Transverse colon (tissue), 4 donors: ENCODE measurements at regions not wholly inside any gene's neighbourhood (a gene's known extent, or its start where the extent isn't known, plus 50 kb on each side); places are given as distances from the start of the nearest gene placed in this dataset.

Source experiments
- DNase-seq: peaks from one replicate; pipeline ENCODE4 v3.0.0-alpha.2; 2019
- H3K27ac ChIP-seq, 4 donors: fragments of 200-600 bp; sonication (generic); 2 replicates each; pipeline ENCODE4 v1.5.1; 2016 to 2018; ENCODE audit warnings: inconsistent platforms in 4 of 4
- H3K27me3 ChIP-seq: fragments of 200-600 bp; sonication (generic); 2 replicates; pipeline ENCODE4 v1.5.1; 2017; ENCODE audit warnings: inconsistent platforms
- H3K36me3 ChIP-seq, 4 donors: fragments of 200-600 bp; sonication (generic); 2 replicates each; pipeline ENCODE4 v1.5.1; 2017 to 2019; ENCODE audit warnings: inconsistent platforms in 4 of 4
- H3K4me1 ChIP-seq, 4 donors: fragments of 200-600 bp; sonication (generic); 2 replicates each; pipeline ENCODE4 v1.5.1; 2017 to 2020; ENCODE audit warnings: inconsistent platforms in 4 of 4
- H3K4me3 ChIP-seq, 4 donors: fragments of 200-600 bp; sonication (generic); 1 replicate in 1 of 4; 2 replicates in 3 of 4; pipeline versions ENCODE4 v1.5.1 to v1.6.1; 2017 to 2019; ENCODE audit warnings: inconsistent platforms in 4 of 4
- H3K9me3 ChIP-seq, 2 donors: fragments of 200-600 bp; sonication (generic); 2 replicates each; pipeline ENCODE4 v1.5.1; 2017 to 2019; ENCODE audit warnings: inconsistent platforms in 2 of 2
- EP300 ChIP-seq: sonication (generic); formaldehyde crosslinking; IDR thresholded peaks from one replicate; pipeline ENCODE4 v1.6.1; 2017; ENCODE audit warnings: antibody characterized with exemption, low read depth
- POLR2A ChIP-seq: fragments of 450-650 bp; IDR thresholded peaks from one replicate; pipeline ENCODE4 v1.6.1; 2016; ENCODE audit warnings: antibody characterized with exemption, mild to moderate bottlenecking, moderate library complexity
- POLR2AphosphoS5 ChIP-seq, 3 donors: sonication (generic); formaldehyde crosslinking; IDR thresholded peaks; one replicate each; pipeline ENCODE4 v1.6.1; 2016; ENCODE audit warnings: antibody characterized with exemption in 3 of 3
- WGBS, 2 donors: methylation state at CpG; one replicate each; pipeline ENCODE4 v1.1.5; 2018; ENCODE audit warnings: low coverage in 1 of 2; 5-methylcytosine and 5-hydroxymethylcytosine counted together
- in situ Hi-C, 4 donors: fragments of 200-750 bp; cut with MboI; loops; one replicate each; pipeline versions ENCODE4 v1.15.0 to v1.15.1; 2017; ENCODE audit warnings: low sequenced_read_pairs in 3 of 4, low pct_ligation_motif_present in 1 of 4, low pct_unique_long_range_greater_than_20kb in 1 of 4
- intact Hi-C: fragments of 100-400 bp; cut with DNase I; formaldehyde crosslinking; loops from one replicate; pipeline ENCODE4 v1.15.1; 2023; ENCODE audit warnings: low total_unique reads
- TF ChIP-seq, protein P1 (sequence below), 5 experiments: fragments of 200-600 bp in 3 of 5; fragments of 450-650 bp in 2 of 5; sonication (generic) in 3 of 5; IDR thresholded peaks; 1 replicate in 2 of 5; 2 replicates in 3 of 5; pipeline ENCODE4 v1.5.1; 2016 to 2017; ENCODE audit warnings: antibody characterized with exemption in 5 of 5, inconsistent platforms in 3 of 5, mild to moderate bottlenecking in 2 of 5, moderate library complexity in 1 of 5

DNA sequence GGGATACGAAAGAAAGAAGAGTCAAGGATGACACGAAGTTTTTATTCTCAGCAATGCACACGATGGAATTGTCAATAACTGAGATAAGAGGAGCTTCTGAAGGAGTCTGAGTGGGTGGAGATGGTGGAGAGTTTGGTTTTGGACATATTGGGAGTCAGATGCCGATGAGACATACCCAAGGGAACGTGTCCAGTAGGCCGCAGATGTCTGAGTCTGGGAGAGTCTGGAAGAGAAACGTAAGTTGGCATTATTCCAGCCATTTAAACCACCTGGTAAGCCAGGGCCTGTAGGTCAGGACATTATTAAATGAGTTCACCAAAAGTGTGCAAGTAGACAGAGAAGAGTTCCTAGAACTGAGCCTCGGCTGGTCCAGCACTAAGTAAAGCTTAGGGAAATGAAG lies 478.3 kb upstream of the CDH5 start:
- no peaks in the 10 kb centered on the region for H3K4me1 ChIP-seq
- TF ChIP-seq EP300 (no peak), POLR2A (no peak), POLR2AphosphoS5 (IDR thresholded peaks at IDR 0.05) (no peak)
- TF ChIP-seq, protein P1, sequence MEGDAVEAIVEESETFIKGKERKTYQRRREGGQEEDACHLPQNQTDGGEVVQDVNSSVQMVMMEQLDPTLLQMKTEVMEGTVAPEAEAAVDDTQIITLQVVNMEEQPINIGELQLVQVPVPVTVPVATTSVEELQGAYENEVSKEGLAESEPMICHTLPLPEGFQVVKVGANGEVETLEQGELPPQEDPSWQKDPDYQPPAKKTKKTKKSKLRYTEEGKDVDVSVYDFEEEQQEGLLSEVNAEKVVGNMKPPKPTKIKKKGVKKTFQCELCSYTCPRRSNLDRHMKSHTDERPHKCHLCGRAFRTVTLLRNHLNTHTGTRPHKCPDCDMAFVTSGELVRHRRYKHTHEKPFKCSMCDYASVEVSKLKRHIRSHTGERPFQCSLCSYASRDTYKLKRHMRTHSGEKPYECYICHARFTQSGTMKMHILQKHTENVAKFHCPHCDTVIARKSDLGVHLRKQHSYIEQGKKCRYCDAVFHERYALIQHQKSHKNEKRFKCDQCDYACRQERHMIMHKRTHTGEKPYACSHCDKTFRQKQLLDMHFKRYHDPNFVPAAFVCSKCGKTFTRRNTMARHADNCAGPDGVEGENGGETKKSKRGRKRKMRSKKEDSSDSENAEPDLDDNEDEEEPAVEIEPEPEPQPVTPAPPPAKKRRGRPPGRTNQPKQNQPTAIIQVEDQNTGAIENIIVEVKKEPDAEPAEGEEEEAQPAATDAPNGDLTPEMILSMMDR (IDR thresholded peaks at IDR 0.05): no peak
- H3K27me3 ChIP-seq: no peaks in the 10 kb centered on the region
- no peak for DNase-seq
- in situ Hi-C loops: no loop called here
- H3K27ac ChIP-seq: no peak overlapping the region
- H3K4me3 ChIP-seq: no peak overlapping the region
- H3K36me3 ChIP-seq: no peaks in the 10 kb centered on the region
- intact Hi-C loops: no loop called here
- 71 to 77% methylated on average over 7 to 8 of the region's 8 CpGs for WGBS, 2 donors
- no peaks in the 10 kb centered on the region for H3K9me3 ChIP-seq

DNA sequence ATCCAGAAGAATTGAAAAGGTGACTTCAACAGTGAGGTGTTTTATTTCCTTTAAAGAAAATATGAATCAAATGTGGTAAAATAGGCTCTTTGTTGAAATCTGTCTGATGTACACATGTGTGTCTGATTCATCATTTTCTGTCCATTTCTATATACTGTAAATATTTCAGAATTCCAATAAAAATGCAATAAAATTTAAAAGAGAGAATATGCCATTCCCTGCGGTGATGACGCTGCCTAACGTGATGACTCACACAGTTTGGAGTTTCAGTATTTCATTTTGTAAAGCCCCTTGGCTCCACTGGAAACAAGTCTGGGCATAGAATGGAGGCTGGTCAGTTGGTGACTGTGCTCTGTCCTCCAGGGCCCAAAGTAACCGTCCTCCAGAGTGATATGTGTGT lies 482.5 kb upstream of the CDH5 start:
- in situ Hi-C loops (no loop called here), intact Hi-C loops (no loop called here)
- Histone ChIP-seq H3K27me3 (no peaks in the 10 kb centered on the region), H3K9me3 (no peaks in the 10 kb centered on the region), H3K4me1 (no peaks in the 10 kb centered on the region), H3K36me3 (no peaks in the 10 kb centered on the region), H3K27ac (no peak overlapping the region), H3K4me3 (no peak overlapping the region)
- TF ChIP-seq POLR2A: no peak
- no peak for TF ChIP-seq EP300
- TF ChIP-seq, protein P1 (IDR thresholded peaks at IDR 0.05): no peak
- no peak for TF ChIP-seq POLR2AphosphoS5 (IDR thresholded peaks at IDR 0.05)
- no peak for DNase-seq
- WGBS, 2 donors: 78 to 80% methylated on average over 3 to 4 of the region's 4 CpGs

DNA sequence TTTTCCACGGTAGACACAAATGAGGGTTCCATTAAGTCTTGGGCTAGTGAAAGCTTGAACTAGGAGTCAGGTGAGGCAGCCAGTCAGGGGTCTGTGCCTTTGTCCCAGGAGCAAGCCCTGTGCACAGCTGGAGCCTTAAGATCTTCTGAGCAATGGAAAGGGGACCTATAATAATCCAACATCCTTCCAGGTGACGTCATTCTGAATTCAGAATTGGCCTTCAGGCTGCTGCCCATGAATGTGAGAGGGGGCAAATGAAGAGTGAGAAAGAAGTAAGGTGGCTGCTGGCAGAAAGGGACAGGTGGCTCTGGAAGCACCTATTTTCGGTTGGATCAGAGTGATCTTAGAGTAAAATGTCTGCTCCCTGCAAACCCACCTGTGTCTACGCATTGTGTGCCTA lies 488.1 kb upstream of the CDH5 start:
- TF ChIP-seq, protein P1 (IDR thresholded peaks at IDR 0.05): no peak
- TF ChIP-seq POLR2A: no peak
- H3K27ac ChIP-seq: no peak overlapping the region
- no peaks in the 10 kb centered on the region for H3K9me3 ChIP-seq
- no peaks in the 10 kb centered on the region for H3K36me3 ChIP-seq
- no peak for DNase-seq
- in situ Hi-C loops: no loop called here
- 62 to 90% methylated on average over 2 to 4 of the region's 4 CpGs for WGBS, 2 donors
- no peak overlapping the region for H3K4me3 ChIP-seq
- no peaks in the 10 kb centered on the region for H3K27me3 ChIP-seq
- H3K4me1 ChIP-seq: no peaks in the 10 kb centered on the region
- intact Hi-C loops: no loop called here

DNA sequence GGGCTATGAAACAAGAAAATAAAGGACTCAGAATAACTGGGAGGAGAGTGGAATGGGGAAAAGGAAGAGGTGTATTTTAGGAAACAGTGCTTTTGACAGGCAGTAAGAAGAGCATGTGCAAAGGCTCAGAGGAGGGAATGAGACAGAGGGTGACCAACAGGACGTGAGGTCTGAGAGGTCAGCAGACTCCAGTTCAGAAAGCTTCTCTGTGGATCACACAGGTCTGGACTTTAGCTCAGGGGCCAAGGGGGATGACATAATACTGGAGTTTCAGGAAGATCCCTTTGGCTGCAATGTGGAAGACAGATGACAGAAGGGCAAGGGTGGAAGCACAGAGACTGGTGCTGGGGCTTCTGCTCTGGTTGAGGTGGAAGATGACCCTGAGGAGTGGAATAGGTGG lies 489.9 kb upstream of the CDH5 start:
- TF ChIP-seq POLR2AphosphoS5 (IDR thresholded peaks at IDR 0.05): no peak
- TF ChIP-seq POLR2A: no peak
- TF ChIP-seq EP300: no peak
- TF ChIP-seq, protein P1 (IDR thresholded peaks at IDR 0.05): no peak
- no peak overlapping the region for H3K4me3 ChIP-seq
- 11 to 24% methylated on average over 1 of the region's 1 CpG for WGBS, 2 donors
- H3K4me1 ChIP-seq: no peaks in the 10 kb centered on the region
- H3K27me3 ChIP-seq: no peaks in the 10 kb centered on the region
- no peaks in the 10 kb centered on the region for H3K36me3 ChIP-seq
- no peak overlapping the region for H3K27ac ChIP-seq
- in situ Hi-C loops (no loop called here), intact Hi-C loops (no loop called here)
- no peaks in the 10 kb centered on the region for H3K9me3 ChIP-seq
- DNase-seq: no peak
